ENCODE measurements at regions not wholly inside any gene's neighbourhood (a gene's known extent, or its start where the extent isn't known, plus 50 kb on each side); places are given as distances from the start of the nearest gene placed in this dataset.
A peak's percentile ranks its signal among the peaks of the same experiment; 100 is the strongest.

- DNase-seq = peak; percentile 41
These were observed 168.6 kb downstream of the TRIM33 start for GRCh38 chr1:114342376-114342775.

DNA sequence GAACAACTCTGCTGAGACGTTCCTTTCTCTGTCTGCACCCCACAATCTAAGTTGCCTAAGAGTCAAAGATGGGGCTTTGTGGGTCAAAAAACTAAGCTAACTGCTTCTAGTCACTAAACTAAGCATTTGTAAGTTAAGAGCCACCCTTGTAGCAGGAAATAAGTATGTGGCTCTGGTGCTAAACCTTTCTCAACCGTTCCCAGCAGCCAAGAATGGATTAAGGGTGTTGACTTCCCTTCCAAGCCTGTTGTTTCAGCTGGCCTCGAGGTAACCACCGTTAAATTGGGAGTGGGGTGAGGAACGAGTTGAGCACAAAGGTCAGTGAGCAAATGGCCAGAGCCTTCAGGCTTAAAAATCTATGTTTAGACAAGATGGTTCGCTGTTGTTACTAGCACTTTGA is 169.1 kb downstream of the TRIM33 start:
- DNase-seq = no peak

DNA sequence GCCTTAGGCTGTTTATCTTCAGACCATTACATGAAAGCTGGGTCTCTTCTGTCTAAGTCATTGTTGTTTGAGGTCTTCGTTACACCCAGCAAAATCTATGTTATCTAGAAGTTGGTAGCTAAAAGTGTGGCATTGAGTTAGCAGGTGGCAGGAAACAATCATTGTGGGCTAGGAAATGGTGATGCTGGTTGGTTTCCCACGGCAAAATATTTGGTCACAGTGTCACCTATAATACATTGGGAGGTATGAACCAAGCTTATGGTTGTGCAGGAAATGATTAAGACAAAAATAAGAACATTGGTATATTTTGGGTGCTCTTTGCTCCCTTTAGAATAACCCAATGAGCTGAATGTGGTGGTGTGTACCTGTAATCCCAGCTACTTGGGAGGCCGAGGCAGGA is 169.7 kb downstream of the TRIM33 start:
- no peak for DNase-seq

- DNase-seq = no peak
These were observed 170.1 kb downstream of the TRIM33 start for GRCh38 chr1:114340892-114341291.

DNA sequence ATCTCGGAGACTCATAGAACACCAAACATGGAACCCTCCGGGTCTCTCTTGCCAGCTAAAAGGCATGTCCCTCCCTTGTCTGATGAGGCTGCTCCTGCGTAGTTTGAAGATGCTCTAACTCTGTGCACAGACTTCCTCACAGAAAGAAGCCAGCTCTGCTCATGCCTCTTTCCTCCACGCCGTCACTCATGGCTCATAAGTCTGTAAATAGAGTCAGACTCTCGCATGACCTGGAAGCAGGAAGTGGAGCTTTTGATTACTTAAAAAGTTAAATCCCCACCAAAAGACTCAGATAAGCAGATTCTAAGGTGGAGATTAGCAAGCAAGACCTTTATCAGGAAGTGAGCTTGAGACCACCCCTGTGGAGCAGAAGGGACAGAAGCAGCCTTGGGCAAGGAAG is 171.6 kb downstream of the TRIM33 start:
- DNase-seq = no peak

DNA sequence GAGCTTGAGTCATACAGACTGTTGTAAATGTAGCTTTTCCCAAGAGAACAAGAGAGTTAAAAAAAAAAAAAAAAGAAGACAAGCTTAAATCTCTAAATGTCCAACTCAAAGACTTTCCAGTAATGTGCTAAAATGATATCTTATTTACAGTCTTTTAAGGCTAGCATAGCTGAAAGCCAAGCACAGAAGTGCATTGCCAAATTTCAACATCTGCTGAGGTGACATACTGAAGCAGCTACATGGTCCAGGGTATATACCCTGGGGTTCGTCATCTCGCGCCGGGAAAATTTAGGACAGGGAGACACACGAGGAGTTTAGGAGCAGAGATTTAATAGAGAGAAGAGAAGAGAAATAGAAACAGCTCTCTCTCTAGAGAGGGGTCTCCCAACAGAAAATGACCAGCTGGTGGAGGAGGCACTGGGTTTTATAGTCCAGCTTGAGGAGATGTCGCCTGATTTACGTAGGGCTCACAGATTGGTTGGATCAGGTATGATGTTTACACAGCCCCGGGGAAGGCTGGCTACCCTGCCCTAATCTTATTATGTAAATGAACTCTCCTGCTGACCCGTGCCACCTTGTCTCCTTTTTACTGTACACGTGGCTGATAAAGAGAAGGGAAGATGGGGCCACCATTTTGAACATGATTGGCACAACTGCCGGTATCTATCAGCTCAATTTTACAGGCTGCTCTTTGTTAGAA is 172.7 kb downstream of the TRIM33 start:
- no peak for DNase-seq

- DNase-seq = no peak
These were observed 173.6 kb downstream of the TRIM33 start for GRCh38 chr1:114337417-114337816.

- DNase-seq = no peak
These were observed 174.6 kb downstream of the TRIM33 start for GRCh38 chr1:114336360-114336759.

- no peak for DNase-seq
These were observed 175.7 kb downstream of the TRIM33 start for GRCh38 chr1:114335273-114335672.

DNA sequence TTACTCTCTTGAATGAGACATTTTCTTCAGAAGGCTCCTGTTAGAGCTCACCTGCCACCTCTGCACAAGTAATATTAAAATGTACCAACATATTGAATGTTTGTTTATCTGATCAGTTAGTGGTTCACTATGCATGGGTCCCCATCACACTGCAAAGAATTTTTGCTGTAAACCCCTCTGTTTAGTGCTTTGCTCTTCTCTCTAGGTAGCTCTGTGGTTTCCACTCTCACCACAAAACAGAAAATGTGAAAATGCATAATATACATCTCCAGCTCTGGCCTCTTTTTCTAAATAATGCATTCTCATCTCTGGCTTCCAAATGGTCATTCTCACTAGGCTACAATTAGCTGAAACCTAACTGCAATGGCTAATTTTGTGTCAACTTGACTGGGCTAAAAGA is 176.7 kb downstream of the TRIM33 start:
- DNase-seq = no peak

DNA sequence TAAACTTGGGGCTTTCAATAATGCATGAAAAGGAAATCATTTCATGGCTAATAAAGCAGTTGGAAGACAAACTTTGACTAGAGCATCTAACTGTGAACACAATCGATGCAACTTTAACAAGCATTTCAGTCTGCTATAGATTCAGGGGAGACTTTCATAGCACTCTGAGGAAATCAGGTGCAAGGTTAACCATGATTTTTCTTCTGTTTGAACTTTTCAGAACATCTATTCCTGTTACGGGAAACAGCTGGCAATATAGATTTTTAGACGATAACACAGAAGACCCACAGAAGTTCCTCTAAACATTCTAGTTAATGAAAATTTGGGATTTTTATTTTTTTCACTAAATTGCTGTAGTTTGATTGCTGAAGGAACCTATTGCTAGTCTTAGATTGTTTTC is 177.3 kb downstream of the TRIM33 start:
- no peak for DNase-seq

GRCh38 chr1:114331936-114332335 is 178.3 kb upstream of the SYT6 start:
- no peak for DNase-seq

GRCh38 chr1:114330451-114330983 is 176.8 kb upstream of the SYT6 start:
- DNase-seq = no peak

GRCh38 chr1:114328361-114328904 is 174.8 kb upstream of the SYT6 start:
- no peak for DNase-seq

DNA sequence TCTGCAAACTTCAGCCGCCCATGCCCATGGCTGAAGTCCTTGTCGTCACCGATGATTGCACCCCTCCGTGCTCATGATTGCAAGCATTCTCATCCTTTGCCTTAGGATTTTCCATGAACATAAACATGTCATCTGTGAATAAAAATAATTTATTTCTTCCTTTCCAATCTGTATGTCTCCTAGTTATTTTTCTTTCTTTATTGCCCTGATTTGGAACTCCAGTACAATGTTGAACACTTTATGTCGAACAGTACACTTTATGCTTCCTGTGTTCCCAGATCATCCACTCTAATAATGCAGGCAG is 170.9 kb upstream of the SYT6 start:
- no peak for DNase-seq

- DNase-seq = no peak
These were observed 170.4 kb upstream of the SYT6 start for GRCh38 chr1:114323959-114324661.

GRCh38 chr1:114322734-114323133 is 169.1 kb upstream of the SYT6 start:
- DNase-seq = no peak

GRCh38 chr1:114322207-114322606 is 168.5 kb upstream of the SYT6 start:
- no peak for DNase-seq

DNA sequence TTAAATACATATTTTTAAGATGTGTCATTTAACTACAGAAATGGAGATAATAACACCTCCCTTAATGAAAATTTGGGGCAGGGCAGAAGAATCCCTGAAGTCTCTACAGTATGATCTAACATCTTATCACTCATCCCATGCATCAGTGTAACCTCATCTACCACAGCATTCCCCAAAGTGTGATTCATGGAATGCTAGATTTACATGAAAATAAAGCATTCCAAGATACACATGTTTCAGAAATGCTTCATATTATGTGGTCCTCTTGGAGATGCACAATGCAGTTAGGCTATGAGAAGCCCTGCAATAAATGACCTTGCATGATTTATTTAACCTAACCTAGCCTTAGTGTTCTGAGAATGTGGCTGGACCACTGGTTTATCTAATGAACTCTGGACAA is 166.9 kb upstream of the SYT6 start:
- DNase-seq = no peak

DNA sequence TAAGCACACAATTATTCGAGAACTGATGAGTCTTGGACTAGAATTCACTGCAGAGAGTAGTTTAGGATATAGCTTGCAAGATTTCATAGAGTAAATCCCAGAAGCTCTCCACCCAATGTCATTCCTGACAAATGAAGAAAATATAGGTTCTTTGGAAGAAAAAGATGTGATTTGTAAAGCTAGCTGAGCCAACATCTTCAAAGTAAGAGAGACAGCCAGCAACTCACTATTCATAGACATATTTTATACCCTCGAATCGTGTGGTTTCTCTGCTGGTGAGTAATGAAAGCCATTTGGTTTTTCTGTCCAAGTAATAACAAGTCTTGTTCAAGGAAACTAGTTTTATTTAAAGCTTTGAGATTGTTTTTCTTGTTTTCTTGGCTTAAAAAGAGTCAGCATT is 165.7 kb upstream of the SYT6 start:
- no peak for DNase-seq

DNA sequence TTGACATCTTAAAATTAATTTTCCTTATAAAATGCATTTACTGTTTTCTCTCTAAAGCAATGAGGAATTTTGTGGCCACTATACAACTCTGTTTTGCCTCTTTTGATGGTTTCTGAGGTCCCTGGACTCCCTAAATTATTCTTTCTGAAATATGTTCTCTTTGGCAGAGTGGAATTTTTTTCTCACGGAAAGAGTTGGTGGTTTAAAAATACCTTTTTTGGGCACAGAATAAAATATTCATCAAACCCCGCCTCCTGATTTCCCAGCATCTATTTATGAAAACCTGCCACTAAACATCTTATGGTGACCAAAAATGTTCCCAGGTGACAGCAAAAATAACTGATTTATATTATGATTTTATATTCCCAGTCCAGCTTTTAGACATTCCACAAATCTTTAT is 165.3 kb upstream of the SYT6 start:
- DNase-seq = no peak

GRCh38 chr1:114316204-114316603 is 162.5 kb upstream of the SYT6 start:
- DNase-seq = no peak

- DNase-seq = no peak
These were observed 162.0 kb upstream of the SYT6 start for GRCh38 chr1:114315631-114316030.

- DNase-seq = no peak
These were observed 160.9 kb upstream of the SYT6 start for GRCh38 chr1:114314576-114314975.

- DNase-seq = no peak
These were observed 160.4 kb upstream of the SYT6 start for GRCh38 chr1:114314098-114314497.

Measured in activated CD4-positive, CD25-positive, alpha-beta regulatory T cell treated with anti-CD3 and anti-CD28 coated beads, Interleukin-2, amount 50 U/mL, for 72 hours (primary cell).